IPS DF 19.7 (cell line): ENCODE measurements at regions not wholly inside any gene's neighbourhood (a gene's known extent, or its start where the extent isn't known, plus 50 kb on each side); places are given as distances from the start of the nearest gene placed in this dataset.
"Not testable (repeated sequence)": the region's sequence is repeated elsewhere in the genome, so short reads cannot be mapped to it uniquely, and the experiment has no call there.

Source experiments
- DNase-seq: peaks from one replicate; pipeline ENCODE4 v3.0.0-alpha.2; 2013; ENCODE audit warnings: low read depth, low spot score

DNA sequence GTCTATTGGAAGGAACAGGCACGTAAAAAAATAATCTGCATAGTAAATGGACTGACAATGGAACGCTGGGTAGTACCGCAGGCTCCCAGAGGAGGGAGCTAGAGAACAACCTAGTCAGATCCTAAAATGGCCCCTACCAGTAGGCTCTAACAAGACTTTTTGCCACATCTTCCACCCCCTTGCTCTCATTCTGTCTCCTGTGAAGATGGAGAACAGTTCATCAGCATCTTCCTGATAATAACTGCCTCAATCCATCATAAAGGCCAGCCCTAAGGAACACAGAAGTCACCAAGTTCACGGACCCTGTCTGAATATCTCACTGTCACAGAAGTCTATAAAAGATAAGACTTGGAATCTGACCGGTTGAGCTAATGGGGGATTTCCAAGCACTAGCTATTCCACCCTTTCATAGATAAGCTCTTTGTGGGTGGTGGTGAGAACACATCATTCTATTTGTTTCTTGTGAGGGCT is 133.4 kb downstream of the SLC1A3 start:
- no peak for DNase-seq

DNA sequence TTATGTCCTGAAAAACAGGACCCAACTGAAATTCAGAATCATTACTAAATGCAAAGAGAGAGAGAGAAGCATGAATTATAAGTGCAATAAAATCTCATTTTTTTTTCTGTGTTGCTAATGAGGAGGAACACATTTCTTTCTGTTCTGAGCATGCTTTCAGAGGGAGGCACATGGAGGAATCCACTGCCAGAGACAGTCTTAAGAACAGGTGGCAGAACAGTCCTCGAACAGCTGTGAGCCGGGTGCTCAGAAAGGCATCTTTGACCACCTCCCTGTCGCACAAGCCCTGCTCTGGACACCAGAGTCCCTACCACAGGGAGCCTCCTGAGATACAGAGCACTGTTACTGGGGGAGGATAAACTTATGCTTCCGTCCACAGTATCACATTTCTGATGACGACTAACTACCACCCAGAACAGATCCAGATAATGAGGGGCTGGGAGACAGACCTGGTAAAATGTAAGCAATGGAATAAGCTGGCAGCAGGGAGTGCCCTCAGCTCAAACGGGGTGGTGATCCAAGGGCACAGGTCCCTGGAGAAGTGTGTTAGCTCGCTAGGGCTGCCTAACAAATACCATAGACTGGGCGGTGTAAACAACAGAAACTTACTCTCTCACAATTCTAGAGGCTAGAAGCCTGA is 134.0 kb downstream of the SLC1A3 start:
- no peak for DNase-seq

DNA sequence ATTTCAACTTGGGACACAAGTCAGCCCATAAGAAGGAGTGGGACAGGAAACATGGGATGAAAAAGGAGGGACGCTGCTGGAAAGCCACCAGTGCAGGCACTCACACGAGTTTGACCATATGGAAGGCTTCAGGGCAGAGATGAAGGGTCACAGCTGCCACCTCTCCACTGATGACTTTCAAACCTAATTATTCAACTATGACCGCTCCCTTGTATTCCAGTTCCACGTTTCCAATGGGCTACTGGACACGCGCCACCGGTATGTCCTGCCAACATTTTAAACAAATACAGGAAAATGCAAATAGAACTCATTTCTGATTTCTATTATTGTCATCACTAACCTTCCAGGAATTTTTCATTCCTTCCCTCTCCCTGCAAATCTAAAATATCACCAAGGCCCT is 134.7 kb downstream of the SLC1A3 start:
- no peak for DNase-seq

DNA sequence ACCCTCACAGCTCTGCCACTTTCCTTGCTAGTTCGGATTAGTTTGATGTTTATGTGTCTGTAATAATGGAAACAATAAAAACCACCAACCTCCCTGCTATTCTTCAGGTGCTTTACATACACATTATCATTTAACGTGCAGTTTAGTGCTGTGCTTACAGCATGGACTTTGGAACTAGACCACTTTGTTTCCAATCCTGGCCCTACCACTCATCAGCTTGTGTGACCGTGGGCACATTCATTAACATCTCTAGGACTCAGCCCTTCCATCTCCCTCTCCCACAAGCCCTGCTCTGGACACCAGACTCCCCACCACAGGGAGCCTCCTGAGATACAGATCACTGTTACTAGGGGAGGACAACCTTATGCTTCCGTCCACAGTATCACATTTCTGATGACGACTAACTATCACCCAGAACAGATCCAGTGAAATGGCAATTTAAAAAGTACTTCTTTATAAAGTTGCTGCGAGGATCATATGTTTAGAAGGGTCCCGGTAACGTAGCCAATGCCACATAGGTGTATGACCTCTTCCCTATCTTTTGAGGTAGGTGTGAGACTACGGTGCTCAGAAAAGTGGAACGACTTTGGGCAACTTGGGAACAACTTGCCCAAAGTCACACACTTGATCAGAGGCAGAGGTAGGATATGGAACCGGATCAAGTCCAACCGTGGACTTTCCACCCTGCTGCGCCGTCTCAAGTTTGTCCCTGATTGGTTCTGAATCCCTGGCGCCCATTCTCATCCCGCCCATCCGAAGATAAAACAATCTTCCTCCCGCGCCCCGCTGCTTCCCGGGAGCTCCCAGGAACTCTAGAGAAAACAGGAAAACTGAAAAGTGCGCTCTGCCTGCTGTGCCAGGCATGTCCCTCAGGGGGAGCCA is 132.4 kb upstream of the NIPBL start:
- no peak for DNase-seq

DNA sequence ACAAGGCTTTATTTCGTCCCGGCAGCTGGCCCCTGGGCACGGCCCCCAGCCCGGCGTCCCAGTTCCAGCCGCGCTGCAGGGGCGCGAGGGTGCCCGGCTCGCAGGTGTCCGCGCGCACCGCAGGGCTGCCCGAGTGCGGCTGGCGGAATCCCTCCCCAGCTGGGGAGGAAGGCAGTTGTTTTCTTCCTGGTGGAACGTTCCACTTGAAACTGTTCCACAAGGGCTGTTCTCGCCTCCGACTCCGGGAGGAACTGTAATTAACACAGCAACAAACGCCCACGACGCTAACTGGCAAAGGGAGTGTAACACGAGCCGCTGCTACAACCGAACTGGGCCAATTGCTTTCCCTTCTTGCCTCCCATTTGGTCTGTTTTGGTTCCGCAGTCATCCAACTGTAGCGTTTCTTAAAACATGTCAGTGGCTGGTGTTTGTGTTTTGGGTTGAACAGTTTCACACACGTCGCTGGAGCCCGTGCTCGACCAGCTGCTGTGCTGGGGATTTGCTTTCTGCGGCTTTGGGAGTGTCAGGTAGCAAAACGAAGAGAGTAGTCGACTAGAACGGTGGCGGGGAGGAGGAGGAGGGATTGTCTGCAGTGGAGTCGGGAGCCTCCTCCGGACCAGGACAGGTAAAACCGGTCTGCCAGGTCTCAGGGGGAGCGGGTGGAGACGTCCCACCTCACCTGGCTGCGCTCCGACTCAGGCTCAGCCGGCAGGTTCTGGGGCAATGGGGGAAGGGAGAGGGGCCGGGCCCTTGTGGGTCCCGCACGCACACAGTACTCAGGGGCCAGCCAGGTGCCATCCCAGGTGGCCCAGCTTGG is 131.6 kb upstream of the NIPBL start:
- DNase-seq: peak; percentile 91

DNA sequence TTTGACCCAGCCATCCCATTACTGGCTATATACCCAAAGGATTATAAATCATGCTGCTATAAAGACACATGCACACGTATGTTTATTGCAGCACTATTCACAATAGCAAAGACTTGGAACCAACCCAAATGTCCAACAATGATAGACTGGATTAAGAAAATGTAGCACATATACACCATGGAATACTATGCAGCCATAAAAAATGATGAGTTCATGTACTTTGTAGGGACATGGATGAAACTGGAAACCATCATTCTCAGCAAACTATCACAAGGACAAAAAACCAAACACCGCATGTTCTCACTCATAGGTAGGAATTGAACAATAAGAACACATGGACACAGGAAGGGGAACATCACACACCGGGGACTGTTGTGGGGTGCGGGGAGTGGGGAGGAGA is 128.8 kb upstream of the NIPBL start:
- DNase-seq: not testable (repeated sequence)

DNA sequence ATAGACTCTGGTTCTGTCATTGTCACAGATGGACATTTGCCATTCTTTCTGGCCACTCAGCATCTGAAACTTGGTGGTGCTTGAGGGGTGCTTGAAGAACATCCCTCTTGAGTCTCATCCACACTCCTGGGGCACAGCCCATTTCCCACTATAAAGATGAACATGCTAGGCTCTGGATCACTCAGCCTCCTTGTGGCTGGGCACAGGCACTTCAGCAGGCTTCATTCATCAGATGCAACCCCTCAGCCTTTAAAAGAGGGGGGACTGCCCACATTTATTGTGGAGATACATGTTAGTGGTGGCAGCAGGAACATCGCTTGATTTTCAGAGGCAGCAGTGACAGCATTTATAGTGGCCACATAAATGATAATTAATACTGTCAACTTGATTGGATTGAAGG is 124.7 kb upstream of the NIPBL start:
- no peak for DNase-seq

DNA sequence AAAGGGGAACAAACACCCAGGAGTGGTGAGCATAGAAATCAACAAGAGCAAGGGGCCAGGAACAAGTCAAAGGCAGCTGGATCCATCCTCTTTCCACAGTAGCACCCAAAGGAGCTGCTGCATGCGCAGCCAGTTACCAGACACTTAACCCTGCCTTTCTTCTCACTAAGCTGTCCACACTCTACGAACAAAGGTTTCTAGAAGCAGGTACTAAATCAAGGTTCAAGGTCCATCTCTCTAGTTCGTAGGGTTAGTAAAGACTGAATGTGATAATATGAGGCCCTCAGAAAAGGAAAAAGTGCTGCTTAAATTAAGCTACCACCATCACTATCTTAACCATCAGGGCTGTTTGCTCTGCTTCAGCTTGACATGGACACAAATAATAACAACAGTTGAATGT is 121.2 kb upstream of the NIPBL start:
- DNase-seq: no peak

DNA sequence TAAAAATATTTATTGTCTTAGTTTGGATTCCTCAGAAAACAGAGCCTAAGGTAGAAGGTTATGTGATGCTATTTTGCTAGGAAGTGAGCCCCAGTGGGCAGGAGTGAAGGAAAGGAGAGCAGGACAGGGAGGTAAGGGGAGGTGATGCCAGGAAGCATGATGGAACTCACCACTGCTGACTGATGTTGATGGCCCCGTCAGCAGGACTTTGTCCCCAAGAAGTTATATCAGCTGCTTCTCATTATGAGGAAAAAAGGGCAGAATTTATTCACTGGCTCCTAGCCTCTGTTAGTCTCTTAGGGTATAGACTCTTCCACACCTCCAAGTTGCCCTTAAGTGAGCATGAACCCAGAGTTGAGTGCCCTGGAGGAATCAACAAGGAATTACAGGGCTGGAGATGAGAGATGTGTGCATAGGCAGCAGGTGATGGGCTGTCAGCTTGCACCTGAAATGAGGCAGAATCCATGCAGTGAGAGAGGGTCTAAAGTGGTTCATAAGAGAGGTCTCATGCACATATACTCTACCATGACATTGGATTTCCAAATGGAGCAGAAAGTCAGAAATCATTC is 120.6 kb upstream of the NIPBL start:
- DNase-seq: no peak

DNA sequence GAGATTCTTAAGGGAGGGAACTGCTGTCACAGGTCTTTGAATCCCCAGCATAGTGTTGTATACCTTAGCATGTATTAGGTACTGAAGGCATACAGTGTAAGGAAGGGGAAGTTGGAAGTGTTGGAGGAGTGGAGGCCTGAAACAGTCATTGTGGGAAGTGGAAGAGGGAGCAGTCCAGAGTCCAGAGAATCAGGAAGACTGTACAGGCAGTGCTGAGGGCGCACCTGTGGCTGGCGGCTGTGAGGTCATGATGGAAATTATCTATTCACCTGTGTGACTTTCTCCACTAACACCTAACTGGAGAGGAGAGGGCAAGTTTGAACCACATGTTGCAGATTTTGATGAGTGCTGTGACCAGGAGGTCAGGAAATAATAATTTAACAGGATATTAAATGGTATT is 119.7 kb upstream of the NIPBL start:
- DNase-seq: no peak

DNA sequence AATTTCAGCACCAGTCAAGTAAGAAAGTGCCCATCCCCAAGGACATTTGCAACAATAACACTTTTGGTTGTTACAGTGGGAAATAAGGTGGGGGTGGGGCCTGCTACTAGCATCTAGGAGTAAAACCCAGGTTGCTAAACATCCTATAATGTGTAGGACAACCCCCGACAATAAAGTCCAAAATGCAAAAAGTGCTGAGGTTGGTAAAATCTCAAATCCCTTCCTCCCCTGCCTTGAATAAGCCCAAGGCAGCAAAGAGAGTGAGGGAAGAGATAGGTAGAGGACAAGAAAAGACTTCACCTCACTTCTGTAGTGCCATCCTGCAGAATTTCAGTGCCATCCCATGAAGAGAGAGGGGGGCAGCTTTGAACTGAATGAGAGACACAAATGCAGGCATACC is 117.5 kb upstream of the NIPBL start:
- DNase-seq: no peak

DNA sequence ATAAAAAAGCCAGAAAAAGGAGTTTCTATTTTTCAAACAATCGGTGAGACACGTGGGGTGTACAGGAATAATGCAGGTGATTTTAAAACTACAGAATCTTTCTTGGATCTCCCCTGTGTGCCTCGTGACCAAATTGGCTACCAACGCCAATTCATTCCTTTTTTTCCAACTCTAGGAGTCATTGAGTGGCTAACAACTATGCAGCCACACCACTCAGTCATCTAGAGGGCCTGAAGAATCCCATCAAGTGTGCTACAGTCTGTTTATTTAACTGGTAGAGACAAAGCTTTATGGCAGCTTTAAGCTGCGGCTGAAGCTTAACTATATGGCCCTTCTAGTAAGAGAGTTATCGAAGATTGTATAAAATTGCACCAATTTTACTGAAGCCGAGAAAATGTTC is 113.1 kb upstream of the NIPBL start:
- DNase-seq: no peak

DNA sequence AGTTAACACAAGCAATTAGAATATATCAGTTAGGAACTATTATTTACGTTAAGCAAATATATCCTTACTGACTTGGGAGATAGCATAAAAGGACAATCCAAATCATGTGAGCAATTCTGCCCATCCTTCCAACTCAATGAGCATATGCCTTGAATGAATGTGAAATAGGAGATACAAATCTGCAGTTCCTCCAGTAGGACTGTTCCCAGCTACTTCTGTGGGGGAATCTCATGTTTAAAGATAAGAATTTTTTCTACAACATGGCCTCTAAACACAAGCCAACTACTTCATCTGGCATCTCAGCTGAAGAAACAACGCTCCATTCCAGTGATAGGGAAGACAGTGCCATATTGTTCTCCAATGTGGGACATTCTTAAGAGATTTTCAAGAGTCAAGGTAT is 110.7 kb upstream of the NIPBL start:
- no peak for DNase-seq

DNA sequence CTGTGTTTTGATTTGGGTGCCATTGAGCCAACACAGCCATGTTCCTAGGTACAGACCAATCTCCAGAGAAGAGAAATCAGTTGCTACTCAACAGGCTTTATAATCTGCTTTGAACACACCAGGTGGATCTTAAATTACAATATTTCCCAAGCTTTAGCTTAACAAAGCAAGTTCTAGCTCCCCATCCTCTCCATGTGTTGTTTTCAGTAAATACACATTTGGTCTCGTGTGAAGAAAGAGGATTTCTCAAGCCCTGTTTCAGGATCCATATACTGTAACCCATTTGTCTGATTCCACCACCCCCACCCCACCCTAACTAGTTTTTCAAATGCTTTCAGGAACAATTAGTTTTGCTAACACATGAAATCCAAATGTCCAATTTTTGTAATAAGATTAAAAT is 109.6 kb upstream of the NIPBL start:
- no peak for DNase-seq

DNA sequence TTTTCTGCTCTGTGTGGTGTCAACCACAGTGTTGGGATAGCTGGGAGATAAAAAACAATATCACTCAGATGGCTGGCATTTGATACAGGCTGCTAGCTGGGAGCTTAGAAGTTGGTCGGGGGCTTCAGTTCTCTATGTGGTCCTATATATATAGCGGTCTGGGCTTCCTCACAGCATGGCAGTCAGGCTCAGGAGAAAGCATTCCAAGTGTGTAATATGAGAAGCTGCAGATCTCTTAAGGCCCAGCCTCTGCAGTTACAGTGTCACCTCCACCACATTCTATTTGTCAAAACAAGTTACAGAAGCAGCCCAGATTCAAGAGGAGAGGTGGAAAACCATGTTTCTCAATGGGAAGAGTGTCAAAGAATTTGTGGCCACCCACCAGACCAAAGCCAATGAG is 108.1 kb upstream of the NIPBL start:
- no peak for DNase-seq

DNA sequence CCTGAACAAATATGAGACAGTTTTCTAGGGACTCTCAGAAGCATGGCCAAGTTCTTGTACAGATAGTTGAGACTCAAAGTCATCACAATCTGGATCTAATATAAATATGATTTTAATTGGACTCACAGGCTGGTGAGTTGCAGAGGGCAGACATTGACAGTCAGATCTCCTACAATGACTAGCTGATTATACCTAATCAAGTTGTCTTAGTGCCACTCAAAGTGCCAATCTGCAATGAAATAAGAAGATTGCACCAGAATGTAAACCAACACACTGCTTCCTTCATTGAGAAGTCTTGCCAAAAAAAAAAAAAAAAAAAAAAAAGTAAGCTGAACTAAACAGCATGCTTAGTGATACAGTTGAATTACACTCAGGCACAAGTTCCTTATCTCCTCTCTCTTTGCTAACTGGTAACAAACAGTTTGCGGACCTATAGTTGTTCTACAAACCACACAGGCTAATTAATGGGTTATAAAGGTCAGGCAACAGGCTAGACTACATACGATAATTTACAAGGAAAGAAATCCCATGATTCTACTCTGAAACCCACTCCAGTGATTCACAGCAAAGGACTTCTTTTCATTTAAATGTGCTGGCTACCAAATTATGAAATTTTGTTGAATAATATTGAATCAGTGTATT is 107.3 kb upstream of the NIPBL start:
- DNase-seq: no peak

DNA sequence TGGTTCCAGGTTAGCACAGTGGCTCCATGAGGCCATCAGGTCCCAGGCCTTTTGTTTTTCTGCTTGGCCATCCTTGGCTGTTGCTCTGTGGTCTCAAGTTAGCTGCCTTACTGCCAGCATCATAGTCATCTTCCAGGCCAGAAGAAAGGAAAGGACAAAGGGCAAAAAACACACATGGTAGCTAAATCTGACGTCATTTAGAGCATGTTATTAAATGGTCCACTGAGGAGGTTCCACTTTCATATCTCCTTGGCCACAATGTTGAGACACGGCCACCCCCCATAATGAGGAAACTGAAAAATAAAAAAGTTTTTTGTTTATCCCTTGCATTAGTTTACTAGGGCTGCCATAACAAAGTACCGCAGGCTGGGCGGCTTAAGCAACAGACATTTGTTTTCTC is 106.4 kb upstream of the NIPBL start:
- DNase-seq: no peak

DNA sequence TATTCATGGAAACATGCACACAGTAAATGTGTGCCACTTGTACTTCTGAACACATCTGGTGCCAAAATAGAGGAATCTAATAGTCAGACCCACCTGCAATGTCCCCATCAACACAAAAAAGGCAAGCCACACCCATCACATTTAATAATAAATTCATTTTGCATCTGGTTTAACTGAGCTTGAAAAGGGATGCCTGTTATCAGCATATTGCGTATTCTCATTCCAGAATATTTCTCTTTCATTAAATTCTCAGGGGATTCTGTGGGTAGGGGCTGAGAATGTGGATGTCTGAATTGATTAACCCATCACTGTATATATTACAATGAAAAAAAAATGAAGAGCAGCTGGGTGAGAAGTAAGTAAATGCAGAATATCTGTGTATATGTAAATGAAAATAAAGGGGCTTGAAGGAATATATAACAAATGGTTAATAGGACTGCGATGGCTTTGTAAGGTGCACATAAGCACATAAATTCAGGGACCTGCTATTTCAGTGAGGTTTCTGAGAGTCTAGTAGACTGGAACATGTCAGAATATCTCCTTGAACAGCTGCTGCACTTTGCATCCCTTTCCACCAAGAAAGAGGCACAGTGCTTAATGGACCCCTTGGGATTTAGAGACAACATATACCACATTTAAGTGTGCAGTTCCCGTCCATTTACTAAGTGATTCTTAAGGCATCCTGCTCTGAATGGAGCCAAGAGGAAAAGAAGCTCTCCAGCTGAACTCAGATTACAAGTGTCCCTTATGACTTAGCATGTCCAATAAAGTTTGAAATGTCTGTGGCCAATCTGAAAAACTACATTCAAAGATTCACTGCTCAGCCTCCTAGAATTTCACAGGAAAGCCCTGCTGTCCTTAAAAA is 104.1 kb upstream of the NIPBL start:
- DNase-seq: no peak

DNA sequence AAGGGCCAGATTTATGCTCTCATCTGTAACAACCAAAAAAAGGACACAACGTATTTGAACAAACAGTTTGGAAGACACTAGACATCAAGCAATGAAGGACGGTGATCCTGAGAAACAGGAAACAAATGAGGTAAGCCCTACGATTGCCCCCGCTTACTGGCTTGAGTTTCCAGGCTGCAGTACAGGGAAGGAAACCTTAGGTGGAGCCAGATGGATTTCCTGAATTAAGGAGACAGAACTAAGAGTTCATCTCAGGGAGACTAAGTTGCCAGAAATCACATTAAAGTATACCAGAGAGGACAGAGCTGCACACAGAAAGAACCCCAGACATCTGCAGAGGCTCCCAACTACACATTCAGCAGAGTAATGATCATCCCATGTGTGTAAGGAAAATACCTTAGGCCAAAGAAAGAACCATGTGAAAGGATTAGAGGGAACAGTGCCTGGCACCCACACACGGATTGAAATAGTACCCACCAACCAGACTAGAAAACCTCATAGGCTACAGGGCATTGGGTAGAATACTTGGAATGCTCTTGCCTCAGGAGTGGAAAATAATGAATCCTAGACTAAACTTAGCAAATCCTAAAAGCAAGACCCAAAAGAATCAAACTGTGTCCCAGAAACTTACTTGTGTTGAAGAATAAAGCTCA is 99.3 kb upstream of the NIPBL start:
- DNase-seq: peak; percentile 28

DNA sequence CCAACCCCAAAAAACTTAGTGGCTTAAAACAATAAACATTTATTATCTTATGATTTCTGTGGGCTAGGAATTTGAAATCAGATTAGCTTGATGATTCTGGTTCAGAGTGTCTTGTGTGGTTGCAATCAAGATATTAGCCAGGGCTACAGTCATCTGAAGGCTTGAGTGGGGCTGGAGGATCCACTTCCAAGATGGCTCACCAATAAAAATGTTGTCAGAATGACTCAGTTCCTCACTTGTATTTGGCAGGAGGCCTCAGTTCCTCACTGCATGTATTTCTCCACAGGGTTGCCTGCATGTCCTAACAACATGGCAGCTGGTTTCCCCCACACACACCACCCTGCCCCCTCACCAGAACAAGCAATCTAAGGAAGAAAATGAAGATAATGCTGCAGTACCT is 98.2 kb upstream of the NIPBL start:
- no peak for DNase-seq
